ENCODE measurements at regions not wholly inside any gene's neighbourhood (a gene's known extent, or its start where the extent isn't known, plus 50 kb on each side); places are given as distances from the start of the nearest gene placed in this dataset.
A peak's percentile ranks its signal among the peaks of the same experiment; 100 is the strongest.
"Not testable (repeated sequence)": the region's sequence is repeated elsewhere in the genome, so short reads cannot be mapped to it uniquely, and the experiment has no call there.

DNA sequence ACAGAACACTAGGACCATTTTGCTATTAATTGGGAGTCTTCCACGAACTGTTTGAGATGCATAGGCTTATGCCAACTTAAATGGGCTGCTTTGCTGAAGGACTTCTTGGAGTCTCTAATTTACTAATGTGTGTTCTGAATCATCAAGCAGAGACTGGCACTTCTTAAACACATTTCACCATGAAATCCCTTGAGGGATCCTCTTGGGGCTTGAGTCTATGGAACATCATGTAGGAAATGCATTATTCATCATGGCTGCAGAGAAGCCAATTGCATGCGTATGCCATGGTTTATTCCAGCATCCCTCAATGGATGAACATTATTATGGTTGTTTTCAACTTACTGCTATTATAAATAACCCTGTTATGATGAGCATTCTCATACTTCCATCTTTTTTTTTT is 73.4 kb downstream of the FGD2 start:
- DNase-seq (ENCODE audit: low read depth in 3 of 3, low spot score in 1 of 3): no peak

DNA sequence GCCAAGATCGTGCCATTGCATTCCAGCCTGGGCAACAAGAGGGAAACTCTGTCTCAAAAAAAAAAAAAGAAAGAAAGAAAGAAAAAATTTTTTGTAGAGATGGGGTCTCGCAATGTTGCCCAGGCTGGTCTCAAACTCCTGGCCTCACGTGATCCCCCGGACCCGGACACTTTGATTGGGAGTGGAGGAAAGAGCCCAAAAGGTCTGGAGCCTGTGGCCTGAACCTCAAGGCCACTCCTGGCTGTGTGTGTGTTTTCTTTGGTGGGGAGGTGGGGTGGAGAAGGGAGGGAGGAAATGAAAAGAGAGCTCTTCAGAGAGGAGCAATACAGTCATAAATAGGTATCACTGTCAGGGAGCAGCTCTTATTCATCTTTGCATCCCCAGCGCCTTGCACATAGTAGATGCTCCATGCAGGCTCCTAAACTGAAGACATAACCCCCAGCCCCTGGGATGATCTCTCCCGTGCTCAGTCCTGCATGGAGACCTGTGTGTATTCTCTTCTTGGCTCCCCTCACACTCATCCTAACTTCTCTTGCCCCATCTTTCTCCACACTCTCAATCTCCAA is 75.7 kb downstream of the FGD2 start:
- no peak for DNase-seq (ENCODE audit: low read depth in 3 of 3, low spot score in 1 of 3)

GRCh38 chr6:37082390-37083130 is 77.1 kb downstream of the FGD2 start:
- DNase-seq (ENCODE audit: low read depth in 3 of 3, low spot score in 1 of 3): no peak

- no peak for DNase-seq (ENCODE audit: low read depth in 3 of 3, low spot score in 1 of 3)
These were observed 78.0 kb downstream of the FGD2 start for GRCh38 chr6:37083243-37084138.

DNA sequence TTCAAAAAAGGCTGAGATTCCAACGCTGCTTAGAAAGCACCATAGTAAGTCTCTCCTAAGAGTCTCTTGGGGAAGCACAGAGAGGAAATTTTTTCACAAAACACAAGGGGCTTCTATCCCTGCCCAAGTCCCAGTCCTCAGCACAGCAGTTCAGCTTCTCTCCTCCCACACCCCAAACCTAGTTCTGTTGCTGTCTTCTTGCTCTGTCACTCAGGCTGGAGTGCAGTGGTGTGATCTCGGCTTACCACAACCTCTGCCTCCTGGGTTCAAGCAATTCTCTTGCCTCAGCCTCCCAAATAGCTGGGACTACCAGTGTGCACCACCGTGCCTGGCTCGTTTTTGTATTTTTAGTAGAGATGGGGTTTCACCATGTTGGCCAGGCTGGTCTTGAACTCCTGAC is 79.2 kb downstream of the FGD2 start:
- not testable (repeated sequence) for DNase-seq (ENCODE audit: low read depth in 3 of 3, low spot score in 1 of 3)

DNA sequence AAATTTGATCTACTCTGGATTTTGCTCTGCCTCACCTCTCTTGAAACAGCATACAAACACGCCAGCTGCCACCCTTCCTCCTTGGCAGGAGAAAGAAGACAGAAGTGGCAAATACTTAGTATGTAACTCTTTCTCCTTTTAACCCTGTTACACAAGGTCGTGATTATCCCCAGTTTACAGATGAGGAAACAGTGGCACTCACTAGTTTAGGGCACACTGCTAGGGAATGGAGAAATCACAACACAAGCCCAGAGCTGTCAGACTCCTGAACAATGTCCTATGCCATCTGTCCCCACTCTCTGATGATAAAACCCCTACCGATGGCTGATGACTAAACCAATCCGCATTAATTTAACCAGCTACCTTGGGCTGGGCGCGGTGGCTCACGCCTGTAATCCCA is 79.7 kb downstream of the FGD2 start:
- DNase-seq (ENCODE audit: low read depth in 3 of 3, low spot score in 1 of 3): no peak

DNA sequence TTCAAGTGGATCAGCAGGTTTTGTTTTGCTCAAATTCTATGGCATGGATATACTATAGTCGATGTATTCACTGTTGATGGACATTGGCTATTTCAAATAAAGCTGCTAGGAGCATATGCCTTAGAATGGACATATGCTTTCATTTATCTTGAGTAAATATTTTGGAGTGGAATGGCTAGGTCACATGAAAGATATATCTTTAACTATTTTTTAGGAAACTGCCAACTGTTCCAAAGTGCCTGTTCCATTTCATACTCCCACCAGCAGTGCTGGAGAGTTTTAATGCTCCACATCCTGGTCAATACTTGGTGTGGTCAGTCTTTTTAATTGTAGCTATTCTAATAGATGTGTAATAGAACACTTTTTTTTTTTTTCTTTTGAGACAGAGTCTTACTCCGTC is 81.1 kb upstream of the PIM1 start:
- DNase-seq (ENCODE audit: low read depth in 3 of 3, low spot score in 1 of 3): no peak

DNA sequence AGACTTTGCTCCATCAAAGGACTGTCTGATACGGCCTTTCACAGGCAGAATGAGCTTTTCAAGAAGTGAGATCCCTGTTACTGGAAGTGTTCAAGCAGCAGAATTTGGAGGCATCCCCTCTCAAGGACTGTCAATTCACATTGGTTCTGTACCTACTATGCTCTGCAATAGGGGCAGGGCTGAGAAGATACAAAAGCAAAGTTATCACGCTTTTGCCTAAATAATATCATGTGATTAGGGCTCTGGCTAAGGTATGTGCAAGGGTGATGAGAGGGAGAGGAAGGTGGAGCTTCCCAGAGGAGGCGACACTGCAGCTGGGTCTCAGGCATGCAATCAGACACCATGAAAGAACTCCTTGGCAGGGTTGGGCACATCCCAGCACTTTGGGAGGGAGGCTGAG is 80.2 kb upstream of the PIM1 start:
- DNase-seq (ENCODE audit: low read depth in 3 of 3, low spot score in 1 of 3): no peak

DNA sequence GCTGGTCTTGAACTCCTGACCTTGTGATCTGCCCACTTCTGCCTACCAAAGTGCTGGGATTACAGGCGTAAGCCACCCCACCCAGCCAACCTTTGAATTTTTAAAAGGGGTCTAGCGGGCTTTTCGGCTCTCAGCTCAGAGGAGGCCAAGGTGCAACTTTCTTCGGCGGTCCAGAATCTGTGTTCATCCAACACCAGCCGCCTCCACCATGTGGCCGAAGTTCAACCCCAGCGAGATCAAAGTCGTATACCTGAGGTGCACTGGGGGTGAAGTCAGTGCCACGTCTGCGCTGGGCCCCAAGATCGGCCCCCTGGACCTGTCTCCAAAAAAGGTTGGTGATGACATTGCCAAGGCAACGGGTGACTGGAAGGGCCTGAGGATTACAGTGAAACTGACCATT is 78.8 kb upstream of the PIM1 start:
- not testable (repeated sequence) for DNase-seq (ENCODE audit: low read depth in 3 of 3, low spot score in 1 of 3)

DNA sequence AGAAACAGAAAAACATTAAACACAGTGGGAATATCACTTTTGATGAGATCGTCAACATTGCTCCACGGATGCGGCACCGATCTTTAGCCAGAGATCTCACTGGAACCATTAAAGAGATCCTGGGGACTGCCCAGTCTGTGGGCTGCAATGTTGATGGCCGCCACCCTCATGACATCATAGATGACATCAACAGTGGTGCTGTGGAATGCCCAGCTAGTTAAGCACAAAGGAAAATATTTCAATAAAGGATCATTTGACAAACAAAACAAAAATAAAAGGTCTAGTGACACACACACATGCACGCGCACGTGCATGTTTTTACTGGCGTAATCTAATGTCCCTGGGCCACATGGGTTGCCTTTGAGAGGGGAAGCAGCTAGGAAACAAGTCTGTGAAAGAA is 78.4 kb upstream of the PIM1 start:
- DNase-seq (ENCODE audit: low read depth in 3 of 3, low spot score in 1 of 3): not testable (repeated sequence)

DNA sequence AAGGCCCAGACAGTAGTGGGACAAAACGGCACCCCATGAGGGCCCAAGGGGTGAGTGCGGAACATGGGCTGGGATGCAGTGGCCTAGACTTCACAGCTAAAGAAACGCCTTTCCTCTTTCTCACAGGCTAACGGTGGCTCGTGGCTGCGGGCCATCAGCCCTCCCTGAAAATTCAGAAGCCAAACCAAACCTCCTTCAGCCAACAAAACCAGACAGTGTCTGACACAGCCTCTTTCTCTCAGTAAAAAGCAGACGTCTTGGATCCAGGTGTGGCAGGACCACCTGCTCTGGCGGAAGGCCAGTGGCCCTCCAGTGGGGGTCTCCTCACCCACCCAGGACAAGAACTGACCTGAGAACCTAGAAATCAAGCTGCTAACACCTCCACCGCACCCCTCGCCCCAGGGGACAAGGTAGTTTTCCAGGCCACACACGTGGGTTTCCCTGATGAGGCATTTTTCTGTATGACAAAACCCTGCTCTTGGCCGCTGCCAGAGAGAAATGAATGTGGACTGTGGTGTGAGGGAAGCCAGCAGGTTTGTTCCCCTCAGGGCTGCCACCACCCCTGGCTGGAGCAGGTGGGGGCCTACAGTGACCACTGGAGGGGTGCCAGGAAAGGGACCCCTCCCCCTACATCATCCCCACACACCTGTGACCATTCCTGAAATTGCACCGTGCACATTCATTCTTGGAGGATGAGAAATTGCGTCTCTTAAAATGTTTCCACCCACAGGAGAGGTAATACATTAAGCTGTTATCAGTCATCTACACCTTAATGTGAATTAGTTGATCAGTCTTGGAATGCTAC is 76.8 kb upstream of the PIM1 start:
- DNase-seq (ENCODE audit: low read depth in 3 of 3, low spot score in 1 of 3): no peak

DNA sequence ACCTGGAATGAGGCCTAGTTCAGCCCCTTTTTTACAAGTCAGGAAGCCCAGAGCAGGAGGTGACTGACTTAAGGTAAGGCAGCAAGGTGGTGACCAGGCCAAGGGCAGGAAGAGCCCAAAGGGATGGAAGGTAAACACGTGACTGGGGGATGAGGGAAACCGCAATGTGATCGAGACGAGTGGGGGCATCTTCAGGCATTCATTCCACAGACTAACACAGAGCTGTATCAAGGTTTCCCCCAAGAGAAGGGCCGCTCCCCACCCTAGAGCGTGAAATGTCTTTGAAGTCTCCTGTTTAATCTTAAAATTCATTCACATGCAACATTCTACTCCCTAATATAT is 76.3 kb upstream of the PIM1 start:
- no peak for DNase-seq (ENCODE audit: low read depth in 3 of 3, low spot score in 1 of 3)

DNA sequence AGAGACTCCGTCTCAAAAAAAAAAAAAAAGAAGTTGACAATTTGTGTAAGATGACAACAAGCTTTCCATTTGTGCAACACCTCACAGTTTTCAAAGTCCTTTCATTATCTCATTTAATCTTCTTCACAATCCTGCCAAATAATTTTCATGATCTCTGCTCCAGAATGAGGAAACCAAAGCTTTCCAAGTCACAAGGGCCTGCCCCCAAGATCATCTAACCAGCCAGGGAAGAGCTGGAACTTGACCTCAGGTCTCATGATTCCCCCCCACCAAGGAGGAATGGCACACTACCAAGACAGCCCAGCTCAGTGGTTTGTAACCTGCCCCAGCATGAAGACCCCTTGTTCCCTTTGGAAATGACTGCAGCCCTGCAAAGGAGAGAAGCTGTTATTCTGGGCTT is 74.0 kb upstream of the PIM1 start:
- no peak for DNase-seq (ENCODE audit: low read depth in 3 of 3, low spot score in 1 of 3)

- DNase-seq (ENCODE audit: low read depth in 3 of 3, low spot score in 1 of 3): no peak
These were observed 72.6 kb upstream of the PIM1 start for GRCh38 chr6:37097335-37097734.

GRCh38 chr6:37099442-37099841 is 70.5 kb upstream of the PIM1 start:
- DNase-seq (ENCODE audit: low read depth in 3 of 3, low spot score in 1 of 3): no peak

GRCh38 chr6:37100745-37101144 is 69.2 kb upstream of the PIM1 start:
- DNase-seq (ENCODE audit: low read depth in 3 of 3, low spot score in 1 of 3): no peak

DNA sequence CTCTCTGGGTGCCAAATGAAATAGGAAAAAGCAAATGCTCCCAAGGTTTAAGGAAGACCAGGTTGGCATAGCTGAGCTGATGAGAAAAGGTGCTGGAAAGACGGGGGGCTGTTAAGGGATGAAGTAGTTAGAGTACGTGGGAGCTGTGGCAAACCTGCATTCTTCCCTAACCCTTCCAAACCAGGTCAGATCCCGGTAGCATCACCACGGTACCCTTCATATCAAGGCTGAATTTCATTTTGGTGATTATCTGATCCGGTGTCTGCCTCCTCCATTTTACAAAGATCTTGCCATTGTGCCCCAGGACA is 68.0 kb upstream of the PIM1 start:
- DNase-seq (ENCODE audit: low read depth in 3 of 3, low spot score in 1 of 3): no peak

DNA sequence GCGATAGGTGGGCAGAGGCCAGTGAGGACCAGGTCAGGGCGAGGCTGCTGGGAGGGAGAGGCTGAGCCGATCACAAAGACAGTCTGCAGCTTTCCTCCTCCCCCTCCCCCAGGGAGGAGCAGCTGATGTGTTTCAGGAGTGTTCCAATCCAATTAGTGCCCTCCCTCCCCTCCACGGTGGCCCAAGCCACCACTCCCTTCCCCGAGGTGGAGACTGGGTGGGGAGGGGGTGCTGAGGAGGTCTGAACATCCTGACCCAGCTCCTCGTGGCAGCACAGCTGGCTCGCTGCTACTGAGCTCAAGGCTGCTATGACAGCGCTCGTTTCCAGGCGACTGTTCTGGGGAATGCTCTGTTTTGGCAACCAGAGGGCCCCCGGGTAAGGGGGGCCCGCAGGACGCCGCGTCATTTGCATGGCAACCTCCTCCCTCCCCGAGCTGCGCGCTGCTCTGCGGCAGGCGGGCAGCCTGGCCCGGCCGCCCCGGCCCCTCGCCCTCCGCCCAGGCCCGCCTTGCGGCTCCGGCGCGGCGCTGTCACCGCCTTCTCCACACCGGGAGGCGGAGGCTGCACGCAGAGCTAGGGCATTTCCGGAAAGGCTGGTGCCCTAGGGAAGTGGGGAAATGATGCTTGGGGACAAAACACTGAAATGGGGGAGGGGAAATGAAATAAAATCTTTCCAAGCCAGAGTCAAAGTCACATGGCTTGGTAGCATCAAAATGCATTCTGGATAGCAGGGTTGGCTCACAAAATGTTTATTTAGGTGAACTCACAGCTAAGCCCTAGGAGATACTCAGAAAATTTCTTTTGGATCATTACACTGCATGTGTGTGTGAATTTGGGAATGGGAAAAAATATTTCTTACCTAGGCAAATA is 67.4 kb upstream of the PIM1 start:
- DNase-seq (ENCODE audit: low read depth in 3 of 3, low spot score in 1 of 3): peak; percentile 26 to 37 (median 33)

DNA sequence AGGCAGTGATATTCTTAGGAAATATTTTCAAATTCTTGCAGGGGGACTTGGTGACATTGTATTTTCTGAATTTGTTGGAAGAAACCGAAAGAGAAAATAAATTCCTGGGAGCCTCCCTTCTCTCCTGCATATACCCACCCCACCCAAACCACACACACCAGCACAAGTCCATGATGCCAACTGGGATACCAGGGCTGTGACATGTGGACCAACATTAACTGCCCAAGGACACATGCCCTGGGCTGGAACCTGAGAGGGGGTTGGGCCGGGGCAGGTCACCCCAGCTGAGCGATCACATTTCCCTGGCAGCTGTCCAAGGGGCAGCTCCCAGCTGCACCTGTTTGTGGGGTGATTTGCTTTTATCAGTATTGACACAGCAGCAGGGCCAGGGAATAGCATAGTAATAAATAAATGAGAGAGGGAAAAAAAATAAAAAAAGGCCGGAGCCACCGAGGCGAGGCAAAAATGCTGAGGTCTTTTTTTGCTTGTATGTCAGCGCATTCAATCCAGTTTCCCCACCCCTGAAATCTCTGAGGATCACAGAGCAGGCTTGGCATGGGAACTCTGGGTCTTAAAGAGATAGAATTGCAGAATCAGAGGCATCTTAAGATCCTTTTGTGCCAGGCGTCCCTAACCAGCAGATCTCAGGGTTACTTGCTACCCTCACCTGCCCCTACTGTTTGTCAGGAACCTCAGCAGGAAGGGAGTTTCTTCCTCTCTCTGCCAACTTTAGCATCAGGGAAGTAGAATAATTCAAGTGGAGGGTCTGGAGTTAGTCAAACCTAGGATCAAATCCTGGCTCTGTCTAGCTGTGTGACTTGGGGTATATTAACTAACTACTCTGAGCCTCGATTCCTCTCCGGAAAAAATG is 66.5 kb upstream of the PIM1 start:
- DNase-seq (ENCODE audit: low read depth in 3 of 3, low spot score in 1 of 3): no peak

DNA sequence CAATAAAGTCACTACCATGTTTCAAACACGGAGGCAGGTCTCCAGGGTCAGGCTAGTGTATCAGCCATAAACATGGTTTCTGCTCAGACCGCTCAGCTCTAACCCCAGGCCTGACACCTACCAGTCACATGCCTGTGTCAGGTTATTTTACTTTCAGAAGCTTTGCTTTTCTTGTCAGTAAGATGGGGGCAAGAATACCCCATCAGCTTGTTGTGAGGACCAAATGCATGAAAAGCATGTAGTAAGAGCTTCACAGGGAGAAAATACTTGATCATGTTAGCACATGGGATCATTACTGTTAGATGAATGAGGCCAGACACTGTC is 65.2 kb upstream of the PIM1 start:
- no peak for DNase-seq (ENCODE audit: low read depth in 3 of 3, low spot score in 1 of 3)
